H9 (cell line): ENCODE measurements at regions not wholly inside any gene's neighbourhood (a gene's known extent, or its start where the extent isn't known, plus 50 kb on each side); places are given as distances from the start of the nearest gene placed in this dataset.

Experiments used
- DNase-seq: peaks from one replicate; pipeline ENCODE4 v3.0.0-alpha.2; 2017
- H2AFZ ChIP-seq: one replicate; pipeline ENCODE4 v1.6.1; 2013; ENCODE audit warnings: mild to moderate bottlenecking, low read length, control low read depth, moderate library complexity
- H2AK5ac ChIP-seq: 2 replicates; pipeline ENCODE4 v1.6.1; 2013; ENCODE audit warnings: low read length, control low read depth, mixed read lengths; ENCODE audit not compliant: insufficient read length
- H2BK120ac ChIP-seq: one replicate; pipeline ENCODE4 v1.6.1; 2013; ENCODE audit warnings: low read depth, mild to moderate bottlenecking, low read length, control low read depth, inconsistent platforms; ENCODE audit not compliant: poor library complexity, severe bottlenecking
- H2BK12ac ChIP-seq: 2 replicates; pipeline ENCODE4 v1.6.1; 2013; ENCODE audit warnings: low read length, control low read depth, mixed read lengths, low read depth; ENCODE audit not compliant: insufficient read length
- H2BK15ac ChIP-seq: 2 replicates; pipeline ENCODE4 v1.6.1; 2013; ENCODE audit warnings: low read depth, low read length, control low read depth
- H2BK20ac ChIP-seq: one replicate; pipeline ENCODE4 v1.6.1; 2013; ENCODE audit warnings: low read depth, mild to moderate bottlenecking, low read length, control low read depth, inconsistent platforms; ENCODE audit not compliant: poor library complexity, severe bottlenecking
- H2BK5ac ChIP-seq: 2 replicates; pipeline ENCODE4 v1.6.1; 2013; ENCODE audit warnings: low read length, control low read depth, mixed read lengths; ENCODE audit not compliant: insufficient read length
- H3K14ac ChIP-seq: 2 replicates; pipeline ENCODE4 v1.6.1; 2013; ENCODE audit warnings: low read length, control low read depth; ENCODE audit not compliant: insufficient read depth
- H3K18ac ChIP-seq: 2 replicates; pipeline ENCODE4 v1.6.1; 2013; ENCODE audit warnings: low read depth, mild to moderate bottlenecking, mixed read lengths, low read length, control low read depth; ENCODE audit not compliant: insufficient read length
- H3K23ac ChIP-seq: 2 replicates; pipeline ENCODE4 v1.6.1; 2013; ENCODE audit warnings: low read length, control low read depth, mixed read lengths, low read depth; ENCODE audit not compliant: insufficient read length
- H3K23me2 ChIP-seq: 2 replicates; pipeline ENCODE4 v1.6.1; 2013; ENCODE audit warnings: low read depth, mild to moderate bottlenecking, mixed read lengths, low read length, control low read depth; ENCODE audit not compliant: insufficient read length, poor library complexity, severe bottlenecking
- H3K27ac ChIP-seq: 2 replicates; pipeline ENCODE4 v1.5.1; 2013; ENCODE audit warnings: low read length, control low read depth, mixed read lengths, low read depth; ENCODE audit not compliant: insufficient read length
- H3K27me3 ChIP-seq: 2 replicates; pipeline ENCODE4 v1.6.1; 2013; ENCODE audit warnings: low read length, control low read depth, inconsistent platforms; ENCODE audit not compliant: insufficient read depth
- H3K4ac ChIP-seq: 2 replicates; pipeline ENCODE4 v1.6.1; 2013; ENCODE audit warnings: low read depth, mild to moderate bottlenecking, control low read depth, inconsistent platforms, low read length, moderate library complexity
- H3K4me1 ChIP-seq: 2 replicates; pipeline ENCODE4 v1.6.1; 2013; ENCODE audit warnings: low read length, control low read depth, inconsistent platforms; ENCODE audit not compliant: insufficient read depth
- H3K4me2 ChIP-seq: 2 replicates; pipeline ENCODE4 v1.6.1; 2013; ENCODE audit warnings: low read length, control low read depth, mixed read lengths; ENCODE audit not compliant: insufficient read length, insufficient read depth
- H3K56ac ChIP-seq: 2 replicates; pipeline ENCODE4 v1.6.1; 2013; ENCODE audit warnings: low read depth, mild to moderate bottlenecking, mixed read lengths, low read length, control low read depth; ENCODE audit not compliant: insufficient read length
- H3K79me1 ChIP-seq: 2 replicates; pipeline ENCODE4 v1.6.1; 2013; ENCODE audit warnings: low read depth, mild to moderate bottlenecking, moderate library complexity, low read length, control low read depth, inconsistent platforms; ENCODE audit not compliant: insufficient read depth, poor library complexity, severe bottlenecking
- H3K79me2 ChIP-seq: 2 replicates; pipeline ENCODE4 v1.6.1; 2013; ENCODE audit warnings: low read length, control low read depth, inconsistent platforms; ENCODE audit not compliant: insufficient read depth
- H3K9ac ChIP-seq: 2 replicates; pipeline ENCODE4 v1.6.1; 2013; ENCODE audit warnings: low read length, control low read depth, mixed read lengths; ENCODE audit not compliant: insufficient read length; ENCODE audit errors: extremely low read depth
- H3K9me3 ChIP-seq: one replicate; pipeline ENCODE4 v1.6.1; 2013; ENCODE audit warnings: low read depth, low read length, inconsistent platforms; ENCODE audit not compliant: control insufficient read depth
- H3T11ph ChIP-seq: one replicate; pipeline ENCODE4 v1.6.1; 2013; ENCODE audit warnings: mild to moderate bottlenecking, low read length, control low read depth, inconsistent platforms
- H4K20me1 ChIP-seq: one replicate; pipeline ENCODE4 v1.6.1; 2013; ENCODE audit not compliant: control insufficient read depth, insufficient read length, insufficient read depth
- H4K5ac ChIP-seq: 2 replicates; pipeline ENCODE4 v1.6.1; 2013; ENCODE audit warnings: low read depth, mild to moderate bottlenecking, mixed read lengths, low read length, control low read depth; ENCODE audit not compliant: insufficient read length
- H4K8ac ChIP-seq: replicated peaks from 2 replicates; pipeline ENCODE4 v1.6.1; 2013; ENCODE audit warnings: low read length, control low read depth, mixed read lengths, low read depth; ENCODE audit not compliant: insufficient read length
- H4K91ac ChIP-seq: 2 replicates; pipeline ENCODE4 v1.6.1; 2013; ENCODE audit warnings: low read depth, mild to moderate bottlenecking, moderate library complexity, mixed read lengths, low read length, control low read depth; ENCODE audit not compliant: insufficient read length
- H3K27ac Mint-ChIP-seq, 3 experiments: 2 replicates in 2 of 3; 3 replicates in 1 of 3; pipeline ENCODE4 v1.8.0; 2020 to 2021; ENCODE audit warnings: mixed read lengths in 3 of 3, mild to moderate bottlenecking in 1 of 3, moderate library complexity in 1 of 3
- H3K27me3 Mint-ChIP-seq: 2 replicates; pipeline ENCODE4 v1.8.0; 2021; ENCODE audit warnings: low read depth, mild to moderate bottlenecking, moderate library complexity, mixed read lengths
- H3K36me3 Mint-ChIP-seq, 3 experiments: 2 replicates in 2 of 3; 3 replicates in 1 of 3; pipeline ENCODE4 v1.8.0; 2020 to 2021; ENCODE audit warnings: low read depth in 3 of 3, mixed read lengths in 3 of 3; ENCODE audit not compliant: insufficient read depth in 1 of 3
- H3K4me1 Mint-ChIP-seq, 2 experiments: 2 replicates each; pipeline ENCODE4 v1.8.0; 2020; ENCODE audit warnings: mixed read lengths in 2 of 2
- H3K4me3 Mint-ChIP-seq, 2 experiments: 2 replicates in 1 of 2; 3 replicates in 1 of 2; pipeline ENCODE4 v1.8.0; 2020 to 2021; ENCODE audit warnings: mild to moderate bottlenecking in 2 of 2, mixed read lengths in 2 of 2, moderate library complexity in 1 of 2
- H3K9me3 Mint-ChIP-seq, 2 experiments: 2 replicates in 1 of 2; 3 replicates in 1 of 2; pipeline ENCODE4 v1.8.0; 2020; ENCODE audit warnings: mild to moderate bottlenecking in 2 of 2, mixed read lengths in 2 of 2, moderate library complexity in 1 of 2
- WGBS: extraction: QIAGEN DNeasy Blood & Tissue Kit; methylation state at CpG from one replicate; pipeline ENCODE4 v1.1.7; 2013; ENCODE audit warnings: missing lambda C conversion rate, low lambda C conversion rate, mixed read lengths; ENCODE audit not compliant: insufficient read length; ENCODE audit errors: extremely low coverage; 5-methylcytosine and 5-hydroxymethylcytosine counted together
- TF ChIP-seq, protein P1 (sequence below): fragments of 200-600 bp; sonication (generic); conservative IDR thresholded peaks from 3 replicates; pipeline ENCODE4 v1.8.0; 2021; ENCODE audit warnings: antibody characterized with exemption, mild to moderate bottlenecking

DNA sequence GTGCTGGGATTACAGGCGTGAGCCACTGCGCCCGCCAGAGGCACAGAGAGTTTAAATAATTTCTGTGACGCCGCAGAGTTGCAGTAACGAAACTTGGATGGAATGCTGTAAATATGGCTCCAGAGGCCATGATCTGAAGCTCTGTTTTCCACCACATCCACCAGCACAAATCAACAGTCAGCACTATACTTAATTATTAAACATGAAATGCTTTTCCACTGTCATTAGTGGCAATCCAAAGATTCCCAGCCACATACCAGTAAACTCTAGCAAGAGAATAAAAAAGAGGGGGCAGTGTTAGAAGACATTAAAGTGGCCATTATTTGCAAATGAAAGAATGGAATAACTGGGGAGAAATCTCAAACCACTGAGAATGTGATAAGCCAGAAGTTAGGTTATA lies 242.5 kb downstream of the DIRAS2 start:
- H2BK120ac ChIP-seq = no peak overlapping the region
- no CpG with 5 or more reads among the region's 6 CpGs for WGBS

More for the DNA sequence above, 242.5 kb downstream of the DIRAS2 start:
- Histone ChIP-seq H2BK5ac (no peak overlapping the region), H3K9me3 (no peaks in the 10 kb centered on the region), H2AFZ (no peak overlapping the region), H3K23ac (no peak overlapping the region), H3K14ac (no peak overlapping the region), H3K23me2 (no peaks in the 10 kb centered on the region), H4K20me1 (no peaks in the 10 kb centered on the region), H3K79me1 (no peaks in the 10 kb centered on the region), H4K91ac (no peak overlapping the region), H3K56ac (no peak overlapping the region), H3K79me2 (no peaks in the 10 kb centered on the region), H3K9ac (no peak overlapping the region), H2BK20ac (no peak overlapping the region), H4K5ac (no peak overlapping the region), H3K27ac (no peak overlapping the region), H3K18ac (no peak overlapping the region), H3K27me3 (no peaks in the 10 kb centered on the region), H3T11ph (no peak overlapping the region), H2BK12ac (no peak overlapping the region), H2AK5ac (no peak overlapping the region), H2BK15ac (no peak overlapping the region), H3K4me2 (no peak overlapping the region), H3K4ac (no peak overlapping the region), H3K4me1 (peaks cover 4% of the 10 kb centered on the region; the same call in 1 of the 2 replicates), H4K8ac (no peak overlapping the region)
- Mint-ChIP-seq H3K36me3 (no peaks in the 10 kb centered on the region), H3K9me3 (no peaks in the 10 kb centered on the region), H3K4me1 (peaks cover 6 to 11% of the 10 kb centered on the region in 2 experiments), H3K4me3 (no peak overlapping the region), H3K27ac (no peak overlapping the region; a peak in 1 of 7 replicates), H3K27me3 (no peaks in the 10 kb centered on the region; the same call in 1 of the 2 replicates)
- TF ChIP-seq, protein P1, sequence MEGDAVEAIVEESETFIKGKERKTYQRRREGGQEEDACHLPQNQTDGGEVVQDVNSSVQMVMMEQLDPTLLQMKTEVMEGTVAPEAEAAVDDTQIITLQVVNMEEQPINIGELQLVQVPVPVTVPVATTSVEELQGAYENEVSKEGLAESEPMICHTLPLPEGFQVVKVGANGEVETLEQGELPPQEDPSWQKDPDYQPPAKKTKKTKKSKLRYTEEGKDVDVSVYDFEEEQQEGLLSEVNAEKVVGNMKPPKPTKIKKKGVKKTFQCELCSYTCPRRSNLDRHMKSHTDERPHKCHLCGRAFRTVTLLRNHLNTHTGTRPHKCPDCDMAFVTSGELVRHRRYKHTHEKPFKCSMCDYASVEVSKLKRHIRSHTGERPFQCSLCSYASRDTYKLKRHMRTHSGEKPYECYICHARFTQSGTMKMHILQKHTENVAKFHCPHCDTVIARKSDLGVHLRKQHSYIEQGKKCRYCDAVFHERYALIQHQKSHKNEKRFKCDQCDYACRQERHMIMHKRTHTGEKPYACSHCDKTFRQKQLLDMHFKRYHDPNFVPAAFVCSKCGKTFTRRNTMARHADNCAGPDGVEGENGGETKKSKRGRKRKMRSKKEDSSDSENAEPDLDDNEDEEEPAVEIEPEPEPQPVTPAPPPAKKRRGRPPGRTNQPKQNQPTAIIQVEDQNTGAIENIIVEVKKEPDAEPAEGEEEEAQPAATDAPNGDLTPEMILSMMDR = no peak
- no peak for DNase-seq
